GM12891 (cell line): ENCODE measurements at regions not wholly inside any gene's neighbourhood (a gene's known extent, or its start where the extent isn't known, plus 50 kb on each side); places are given as distances from the start of the nearest gene placed in this dataset.

Experiments
- PAX5 ChIP-seq: IDR thresholded peaks from 2 replicates; pipeline ENCODE4 v1.6.1; 2011; ENCODE audit warnings: low read length, moderate library complexity, mild to moderate bottlenecking; ENCODE audit not compliant: insufficient read depth, severe bottlenecking
- POLR2A ChIP-seq: IDR thresholded peaks from 2 replicates; pipeline ENCODE4 v1.6.1; 2011; ENCODE audit warnings: low read depth, low read length, control low read depth
- POLR2AphosphoS5 ChIP-seq: IDR thresholded peaks from 2 replicates; pipeline ENCODE4 v1.6.1; 2011; ENCODE audit warnings: low read depth, low read length, control low read depth
- SPI1 ChIP-seq: IDR thresholded peaks from 2 replicates; pipeline ENCODE4 v1.6.1; 2011; ENCODE audit warnings: low read depth, low read length, control low read depth
- TAF1 ChIP-seq: IDR thresholded peaks from 2 replicates; pipeline ENCODE4 v1.6.1; 2011; ENCODE audit warnings: low read depth, low read length, control low read depth

GRCh38 chr2:142723236-142723635 is 154.2 kb upstream of the KYNU start:
- TF ChIP-seq POLR2AphosphoS5 (no peak), POLR2A (no peak), PAX5 (no peak), TAF1 (no peak), SPI1 (no peak)
